DMS79 treated with DMSO at 0.1 percent for 48 hours (cell line): ENCODE measurements at regions not wholly inside any gene's neighbourhood (a gene's known extent, or its start where the extent isn't known, plus 50 kb on each side); places are given as distances from the start of the nearest gene placed in this dataset.
A peak's percentile ranks its signal among the peaks of the same experiment; 100 is the strongest.

Experiments
- DNase-seq: peaks from one replicate; lab custom pipeline; 2025; lab: John Stamatoyannopoulos, UW

DNA sequence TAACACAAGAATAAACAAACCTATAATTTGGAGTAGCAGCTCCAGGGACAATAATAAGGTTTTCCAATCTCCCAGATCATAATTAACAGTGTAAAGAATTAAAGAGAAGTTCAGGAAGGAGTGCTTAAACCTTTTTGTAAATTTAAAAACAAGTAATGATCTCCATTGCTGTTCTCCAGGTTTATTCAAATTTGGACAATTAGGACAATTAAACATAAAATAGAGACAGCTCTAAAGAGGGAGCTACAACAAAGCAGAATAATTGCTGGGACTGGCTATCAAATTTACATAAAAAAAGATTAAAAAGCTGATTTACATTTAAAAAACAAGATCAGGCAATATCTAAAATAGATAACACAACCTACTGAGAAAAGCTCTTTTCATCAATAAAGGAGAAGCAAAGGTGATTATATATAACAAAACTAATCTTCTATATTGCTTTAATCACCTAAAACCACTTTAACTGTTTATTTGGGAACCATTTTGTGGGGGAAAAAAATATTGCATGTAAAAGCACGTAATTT is 80.1 kb upstream of the CREB1 start:
- no peak for DNase-seq

DNA sequence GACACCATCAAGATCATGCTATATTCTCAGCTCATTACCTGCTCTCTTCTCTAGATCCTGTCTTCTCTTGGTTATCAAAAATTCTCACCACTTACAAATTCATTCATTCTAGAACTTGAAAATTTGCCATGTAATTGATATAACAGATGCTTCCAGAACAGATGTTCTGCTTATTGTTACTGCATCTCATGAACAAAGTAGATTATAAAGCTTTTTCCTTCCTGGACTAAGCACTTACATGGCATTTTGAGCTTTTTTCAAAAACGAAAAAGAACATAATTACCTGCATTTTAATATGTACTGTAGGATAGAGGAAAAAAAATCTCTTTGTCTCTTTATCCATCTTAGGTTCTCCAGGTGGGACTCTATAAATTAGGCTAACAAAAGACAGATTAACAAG is 79.6 kb upstream of the CREB1 start:
- no peak for DNase-seq

DNA sequence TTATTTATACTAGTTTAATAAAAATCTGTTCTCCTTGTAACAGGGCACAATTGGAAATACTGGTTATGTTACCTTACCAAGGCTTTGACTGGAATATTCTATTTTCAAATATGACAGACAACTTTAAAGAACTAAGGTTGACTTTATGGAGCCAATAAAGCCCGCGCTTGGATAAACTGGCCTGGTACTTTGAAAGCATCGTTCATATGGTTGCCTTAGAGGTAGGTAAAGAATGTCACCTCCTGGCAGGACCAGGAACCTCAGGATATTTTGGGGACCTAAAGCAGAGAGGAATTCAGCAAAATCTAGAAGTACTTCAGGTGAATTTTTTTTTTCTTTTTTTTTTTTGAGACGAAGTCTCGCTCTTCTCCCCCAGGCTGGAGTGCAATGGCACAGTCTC is 71.2 kb upstream of the CREB1 start:
- DNase-seq = no peak

DNA sequence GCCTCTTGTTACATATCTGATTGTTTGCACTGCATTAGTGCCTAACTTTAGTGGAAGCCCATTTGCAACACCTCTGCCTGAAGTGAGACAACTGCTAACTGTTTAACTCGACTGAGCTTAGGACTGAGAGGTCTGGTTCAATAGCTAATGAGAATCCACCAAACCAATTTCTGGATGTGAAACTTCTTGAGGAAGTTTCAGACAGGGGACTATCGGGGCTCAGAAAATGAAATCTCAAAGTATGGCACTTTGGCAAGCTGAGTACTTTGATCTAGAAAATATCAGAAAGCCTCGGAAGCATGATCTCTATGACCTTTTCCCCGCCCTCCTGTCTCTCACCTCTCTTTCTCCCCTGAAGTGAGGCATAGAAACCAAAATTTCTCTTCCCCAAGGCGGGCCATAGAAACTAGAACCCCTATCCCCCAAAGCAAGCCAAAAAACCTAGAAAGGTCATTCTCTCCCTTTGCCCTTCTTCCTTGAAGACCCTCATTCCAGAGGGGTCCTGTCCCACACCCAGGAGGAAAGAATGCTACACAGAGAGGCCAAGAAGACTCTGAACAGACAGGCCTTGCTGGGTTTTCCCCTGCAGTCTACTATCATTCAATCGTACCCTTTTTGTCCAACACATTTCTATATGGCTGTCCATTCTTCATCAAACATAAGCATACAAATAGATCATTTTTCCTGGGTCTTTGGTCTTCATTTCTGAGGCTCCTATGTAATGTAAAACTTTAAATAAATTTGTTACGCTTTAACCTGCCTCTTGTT is 69.6 kb upstream of the CREB1 start:
- DNase-seq = no peak

DNA sequence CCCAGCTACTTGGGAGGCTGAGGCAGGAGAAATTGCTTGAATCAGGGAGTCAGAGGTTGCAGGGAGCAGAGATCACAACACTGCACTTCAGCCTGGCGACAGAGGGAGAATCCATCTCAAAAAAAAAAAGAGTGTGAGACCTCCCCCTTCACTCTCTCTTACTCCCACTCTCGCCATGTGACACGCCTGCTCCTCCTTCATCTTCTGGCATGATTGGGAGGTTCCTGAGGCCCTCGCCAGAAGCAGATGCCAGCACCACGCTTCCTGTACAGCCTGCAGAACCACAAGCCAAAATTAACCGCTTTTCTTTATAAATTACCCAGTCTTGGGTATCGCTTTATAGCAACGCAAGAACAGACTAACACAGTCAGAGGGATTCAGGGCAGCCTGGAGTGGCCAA is 66.3 kb upstream of the CREB1 start:
- no peak for DNase-seq

GRCh38 chr2:207464007-207464406 is 65.8 kb upstream of the CREB1 start:
- DNase-seq = no peak

GRCh38 chr2:207465894-207466293 is 63.9 kb upstream of the CREB1 start:
- DNase-seq = no peak

DNA sequence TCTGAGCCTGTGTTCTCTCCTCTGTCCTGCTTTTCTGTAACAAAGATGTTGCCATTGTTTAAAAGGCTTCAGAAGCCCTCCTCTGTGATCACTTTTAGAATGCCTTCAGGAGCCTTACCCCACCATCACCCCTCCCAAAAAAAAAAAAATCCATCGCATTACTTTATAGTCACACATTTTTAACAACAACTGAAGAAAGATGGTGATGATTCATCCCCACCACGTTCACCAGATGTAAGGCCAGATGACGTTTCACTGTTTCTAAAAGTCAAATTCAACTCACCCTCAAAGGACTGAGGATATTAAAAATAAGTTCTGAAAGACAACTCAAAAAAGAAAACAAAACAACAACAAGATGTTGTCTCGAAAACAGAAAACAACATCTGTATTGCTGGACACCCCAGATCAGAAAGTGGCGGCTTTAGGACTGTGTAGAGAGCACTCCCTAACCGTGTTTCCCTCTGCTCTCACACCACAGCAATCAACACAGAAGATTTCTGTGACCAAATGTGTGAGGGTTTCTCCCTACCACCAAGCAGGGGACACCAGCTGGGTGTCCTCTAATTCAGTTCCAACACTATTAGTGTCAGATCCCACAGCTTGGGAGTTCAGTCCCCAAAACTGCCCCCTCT is 61.9 kb upstream of the CREB1 start:
- DNase-seq = no peak

DNA sequence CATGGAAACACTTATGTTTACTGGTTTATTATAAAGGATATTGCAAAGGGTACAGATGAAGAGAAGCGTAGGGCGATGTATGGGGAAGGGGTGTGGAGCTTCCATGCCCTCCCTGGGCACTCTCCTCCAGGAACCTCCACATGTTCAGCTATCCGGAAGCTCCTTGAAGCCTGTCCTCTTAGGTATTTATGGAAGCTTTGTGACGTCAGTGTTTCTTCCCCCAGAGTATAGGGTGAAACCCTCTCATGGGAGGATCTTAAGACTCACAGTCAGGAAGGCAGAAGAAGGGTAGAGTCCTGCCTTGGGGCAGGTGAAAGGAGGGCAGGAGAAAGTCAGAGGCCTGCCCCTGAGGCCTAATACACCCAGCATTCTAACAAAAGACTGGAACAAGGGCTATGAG is 61.3 kb upstream of the CREB1 start:
- DNase-seq = no peak

- DNase-seq = peak; percentile 29
Measured at GRCh38 chr2:207469451-207469850, 60.3 kb upstream of the CREB1 start.

DNA sequence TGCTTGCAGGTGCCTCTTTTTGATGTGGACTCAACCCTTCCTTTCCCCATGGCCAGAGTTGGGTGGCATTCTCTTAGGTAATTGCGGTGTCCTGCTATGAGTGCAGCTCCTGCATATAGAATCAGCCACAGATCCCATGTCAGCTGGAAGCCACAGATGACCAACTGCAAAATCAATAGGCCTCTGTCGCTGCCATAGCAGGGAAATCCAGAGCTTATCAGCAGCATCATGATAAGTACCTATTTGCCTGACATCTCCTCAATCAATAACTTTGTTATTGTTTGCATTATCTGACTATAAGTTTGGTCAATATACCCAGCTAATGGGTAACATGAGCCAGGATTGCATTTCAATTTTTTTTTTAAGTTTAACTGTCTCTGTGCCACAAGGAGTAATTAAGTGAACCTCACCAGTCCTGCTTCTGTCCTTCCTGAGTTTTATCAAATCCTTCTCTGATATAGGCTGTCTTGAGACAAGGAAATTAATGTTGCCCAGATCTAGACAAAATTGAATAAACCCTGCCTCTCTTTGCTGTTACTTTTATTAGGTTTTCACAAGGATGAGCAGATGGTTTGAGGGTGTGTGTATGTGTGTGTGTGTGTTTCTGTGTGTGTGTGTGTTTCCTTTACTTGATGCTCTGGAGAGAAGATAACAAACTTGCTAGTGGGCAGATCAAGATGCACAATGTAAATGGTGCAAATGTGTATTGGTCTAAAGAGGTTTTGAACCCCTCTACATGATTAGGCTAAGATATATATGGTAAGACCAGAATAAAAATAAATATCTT is 59.6 kb upstream of the CREB1 start:
- no peak for DNase-seq

DNA sequence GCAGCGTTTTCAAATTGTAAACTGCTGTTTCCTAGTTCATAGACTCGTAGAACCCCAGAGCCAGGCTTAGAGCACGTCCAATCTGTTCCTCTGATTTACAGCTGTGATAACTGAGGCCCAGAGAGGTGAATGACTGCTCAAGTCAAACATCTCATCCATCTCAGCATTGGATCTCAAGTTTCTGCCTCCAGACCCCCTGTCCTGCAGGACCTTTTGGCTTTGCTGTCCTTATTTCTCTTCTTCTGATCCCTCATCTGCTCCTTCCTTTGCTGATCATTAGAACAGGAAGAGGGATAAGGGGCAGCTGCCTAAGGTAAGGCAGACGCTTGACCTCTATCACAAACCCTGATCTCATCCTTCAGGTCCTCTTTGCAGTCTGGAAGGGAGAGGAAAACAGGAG is 58.5 kb upstream of the CREB1 start:
- no peak for DNase-seq

GRCh38 chr2:207472343-207473048 is 57.3 kb upstream of the CREB1 start:
- no peak for DNase-seq

GRCh38 chr2:207473049-207473930 is 56.5 kb upstream of the CREB1 start:
- DNase-seq = peak; percentile 95

DNA sequence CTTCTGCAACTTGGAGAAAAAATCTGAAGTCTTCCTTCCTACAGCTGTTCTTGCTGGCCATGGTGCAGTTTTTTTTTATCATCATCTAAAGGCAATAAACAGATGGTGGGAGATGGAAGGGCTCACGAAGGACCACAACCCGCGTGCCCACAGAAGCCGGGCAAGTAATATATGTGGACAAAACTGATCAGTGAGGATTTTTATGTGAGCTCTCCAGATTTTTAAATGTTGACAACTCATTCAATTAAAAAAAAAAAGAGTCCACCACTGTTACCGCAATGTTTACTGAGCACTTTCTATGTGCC is 55.9 kb upstream of the CREB1 start:
- DNase-seq = no peak

- peak; percentile 43 for DNase-seq
Measured at GRCh38 chr2:207474863-207475485, 54.8 kb upstream of the CREB1 start.

- DNase-seq = no peak
Measured at GRCh38 chr2:207475546-207475945, 54.2 kb upstream of the CREB1 start.

DNA sequence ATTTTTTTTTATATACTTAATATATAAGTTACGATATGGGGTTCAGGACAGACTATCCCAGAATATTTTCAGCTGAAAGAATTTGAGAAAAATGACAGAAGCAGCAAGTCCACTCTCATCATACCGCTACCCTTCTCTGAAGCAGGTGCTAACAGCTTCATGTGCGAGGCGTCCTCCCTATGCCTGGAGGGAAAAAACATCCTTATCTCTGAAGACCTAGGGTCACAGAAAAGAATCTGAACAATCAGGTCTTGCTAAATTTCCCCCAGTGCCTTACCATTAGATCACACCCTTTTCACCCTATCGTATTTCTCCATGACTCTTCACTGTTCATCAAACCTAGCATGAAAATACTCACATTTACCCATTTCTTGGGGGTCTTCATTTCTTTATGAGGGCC is 51.9 kb upstream of the CREB1 start:
- DNase-seq = no peak

GRCh38 chr2:207478572-207478971 is 51.2 kb upstream of the CREB1 start:
- no peak for DNase-seq

DNA sequence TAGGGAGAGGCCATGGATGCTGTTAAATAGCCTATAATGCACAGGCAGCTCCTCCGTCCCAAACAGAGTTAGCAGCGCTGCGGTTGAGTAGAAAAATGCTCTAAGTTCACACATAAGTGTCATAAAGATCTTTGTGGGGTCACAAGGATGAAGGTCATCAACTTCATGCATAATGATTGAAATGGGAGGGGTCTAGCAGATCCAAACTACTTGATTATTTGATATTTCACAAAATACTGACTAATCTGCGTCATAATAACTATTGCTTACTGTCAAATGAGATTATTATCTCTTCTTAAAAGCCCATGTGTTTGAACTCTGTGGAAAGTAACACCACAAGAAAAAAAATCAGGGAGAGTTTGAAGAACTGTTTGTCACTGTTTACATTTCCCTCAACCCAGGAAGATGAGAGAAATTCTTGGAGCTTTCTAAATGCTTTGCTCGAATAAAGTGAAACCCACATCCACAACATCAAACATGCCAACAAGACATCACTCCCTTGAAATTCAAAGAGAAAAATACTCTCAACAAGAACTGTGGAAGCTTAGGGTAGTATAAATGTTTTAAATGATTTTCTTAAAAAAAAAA is 50.5 kb upstream of the CREB1 start:
- DNase-seq = no peak
